ENCODE measurements at regions not wholly inside any gene's neighbourhood (a gene's known extent, or its start where the extent isn't known, plus 50 kb on each side); places are given as distances from the start of the nearest gene placed in this dataset.

DNA sequence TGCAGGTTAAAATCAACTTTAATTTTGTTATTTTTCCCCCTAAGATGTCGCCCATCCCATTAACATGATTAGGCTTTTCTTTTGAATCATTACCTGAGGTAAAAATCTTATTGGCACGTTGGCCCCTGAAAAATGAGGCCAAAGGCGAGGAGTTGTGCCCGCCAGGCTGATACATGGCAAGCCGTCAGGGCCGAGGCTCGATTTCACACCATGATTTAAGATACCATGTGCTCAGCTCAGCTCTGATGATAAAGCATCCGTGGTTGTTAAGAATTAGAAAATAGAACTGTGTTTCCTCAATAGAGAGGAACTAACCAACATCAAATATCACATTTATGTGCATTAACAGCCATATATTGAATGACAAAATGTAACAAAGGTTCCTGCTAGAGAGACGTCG, 972.9 kb upstream of the SOX9 start (continued):
- TF ChIP-seq, protein P1, sequence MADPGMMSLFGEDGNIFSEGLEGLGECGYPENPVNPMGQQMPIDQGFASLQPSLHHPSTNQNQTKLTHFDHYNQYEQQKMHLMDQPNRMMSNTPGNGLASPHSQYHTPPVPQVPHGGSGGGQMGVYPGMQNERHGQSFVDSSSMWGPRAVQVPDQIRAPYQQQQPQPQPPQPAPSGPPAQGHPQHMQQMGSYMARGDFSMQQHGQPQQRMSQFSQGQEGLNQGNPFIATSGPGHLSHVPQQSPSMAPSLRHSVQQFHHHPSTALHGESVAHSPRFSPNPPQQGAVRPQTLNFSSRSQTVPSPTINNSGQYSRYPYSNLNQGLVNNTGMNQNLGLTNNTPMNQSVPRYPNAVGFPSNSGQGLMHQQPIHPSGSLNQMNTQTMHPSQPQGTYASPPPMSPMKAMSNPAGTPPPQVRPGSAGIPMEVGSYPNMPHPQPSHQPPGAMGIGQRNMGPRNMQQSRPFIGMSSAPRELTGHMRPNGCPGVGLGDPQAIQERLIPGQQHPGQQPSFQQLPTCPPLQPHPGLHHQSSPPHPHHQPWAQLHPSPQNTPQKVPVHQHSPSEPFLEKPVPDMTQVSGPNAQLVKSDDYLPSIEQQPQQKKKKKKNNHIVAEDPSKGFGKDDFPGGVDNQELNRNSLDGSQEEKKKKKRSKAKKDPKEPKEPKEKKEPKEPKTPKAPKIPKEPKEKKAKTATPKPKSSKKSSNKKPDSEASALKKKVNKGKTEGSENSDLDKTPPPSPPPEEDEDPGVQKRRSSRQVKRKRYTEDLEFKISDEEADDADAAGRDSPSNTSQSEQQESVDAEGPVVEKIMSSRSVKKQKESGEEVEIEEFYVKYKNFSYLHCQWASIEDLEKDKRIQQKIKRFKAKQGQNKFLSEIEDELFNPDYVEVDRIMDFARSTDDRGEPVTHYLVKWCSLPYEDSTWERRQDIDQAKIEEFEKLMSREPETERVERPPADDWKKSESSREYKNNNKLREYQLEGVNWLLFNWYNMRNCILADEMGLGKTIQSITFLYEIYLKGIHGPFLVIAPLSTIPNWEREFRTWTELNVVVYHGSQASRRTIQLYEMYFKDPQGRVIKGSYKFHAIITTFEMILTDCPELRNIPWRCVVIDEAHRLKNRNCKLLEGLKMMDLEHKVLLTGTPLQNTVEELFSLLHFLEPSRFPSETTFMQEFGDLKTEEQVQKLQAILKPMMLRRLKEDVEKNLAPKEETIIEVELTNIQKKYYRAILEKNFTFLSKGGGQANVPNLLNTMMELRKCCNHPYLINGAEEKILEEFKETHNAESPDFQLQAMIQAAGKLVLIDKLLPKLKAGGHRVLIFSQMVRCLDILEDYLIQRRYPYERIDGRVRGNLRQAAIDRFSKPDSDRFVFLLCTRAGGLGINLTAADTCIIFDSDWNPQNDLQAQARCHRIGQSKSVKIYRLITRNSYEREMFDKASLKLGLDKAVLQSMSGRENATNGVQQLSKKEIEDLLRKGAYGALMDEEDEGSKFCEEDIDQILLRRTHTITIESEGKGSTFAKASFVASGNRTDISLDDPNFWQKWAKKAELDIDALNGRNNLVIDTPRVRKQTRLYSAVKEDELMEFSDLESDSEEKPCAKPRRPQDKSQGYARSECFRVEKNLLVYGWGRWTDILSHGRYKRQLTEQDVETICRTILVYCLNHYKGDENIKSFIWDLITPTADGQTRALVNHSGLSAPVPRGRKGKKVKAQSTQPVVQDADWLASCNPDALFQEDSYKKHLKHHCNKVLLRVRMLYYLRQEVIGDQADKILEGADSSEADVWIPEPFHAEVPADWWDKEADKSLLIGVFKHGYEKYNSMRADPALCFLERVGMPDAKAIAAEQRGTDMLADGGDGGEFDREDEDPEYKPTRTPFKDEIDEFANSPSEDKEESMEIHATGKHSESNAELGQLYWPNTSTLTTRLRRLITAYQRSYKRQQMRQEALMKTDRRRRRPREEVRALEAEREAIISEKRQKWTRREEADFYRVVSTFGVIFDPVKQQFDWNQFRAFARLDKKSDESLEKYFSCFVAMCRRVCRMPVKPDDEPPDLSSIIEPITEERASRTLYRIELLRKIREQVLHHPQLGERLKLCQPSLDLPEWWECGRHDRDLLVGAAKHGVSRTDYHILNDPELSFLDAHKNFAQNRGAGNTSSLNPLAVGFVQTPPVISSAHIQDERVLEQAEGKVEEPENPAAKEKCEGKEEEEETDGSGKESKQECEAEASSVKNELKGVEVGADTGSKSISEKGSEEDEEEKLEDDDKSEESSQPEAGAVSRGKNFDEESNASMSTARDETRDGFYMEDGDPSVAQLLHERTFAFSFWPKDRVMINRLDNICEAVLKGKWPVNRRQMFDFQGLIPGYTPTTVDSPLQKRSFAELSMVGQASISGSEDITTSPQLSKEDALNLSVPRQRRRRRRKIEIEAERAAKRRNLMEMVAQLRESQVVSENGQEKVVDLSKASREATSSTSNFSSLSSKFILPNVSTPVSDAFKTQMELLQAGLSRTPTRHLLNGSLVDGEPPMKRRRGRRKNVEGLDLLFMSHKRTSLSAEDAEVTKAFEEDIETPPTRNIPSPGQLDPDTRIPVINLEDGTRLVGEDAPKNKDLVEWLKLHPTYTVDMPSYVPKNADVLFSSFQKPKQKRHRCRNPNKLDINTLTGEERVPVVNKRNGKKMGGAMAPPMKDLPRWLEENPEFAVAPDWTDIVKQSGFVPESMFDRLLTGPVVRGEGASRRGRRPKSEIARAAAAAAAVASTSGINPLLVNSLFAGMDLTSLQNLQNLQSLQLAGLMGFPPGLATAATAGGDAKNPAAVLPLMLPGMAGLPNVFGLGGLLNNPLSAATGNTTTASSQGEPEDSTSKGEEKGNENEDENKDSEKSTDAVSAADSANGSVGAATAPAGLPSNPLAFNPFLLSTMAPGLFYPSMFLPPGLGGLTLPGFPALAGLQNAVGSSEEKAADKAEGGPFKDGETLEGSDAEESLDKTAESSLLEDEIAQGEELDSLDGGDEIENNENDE (IDR thresholded peaks at IDR 0.05; ENCODE audit: insufficient replicate concordance, low read length), result no peak
- TF ChIP-seq HDAC6 (IDR thresholded peaks at IDR 0.05; ENCODE audit: low read depth, low read length) (no peak), CBX8 (IDR thresholded peaks at IDR 0.05; ENCODE audit: borderline replicate concordance, low read depth, low read length) (no peak), MAFK (IDR thresholded peaks at IDR 0.05; ENCODE audit: low read depth, low read length) (no peak), TBP (IDR thresholded peaks at IDR 0.05; ENCODE audit: low read depth, low read length) (no peak), SUZ12 (IDR thresholded peaks at IDR 0.05; ENCODE audit: low read length) (no peak)
- TF ChIP-seq, protein P2, sequence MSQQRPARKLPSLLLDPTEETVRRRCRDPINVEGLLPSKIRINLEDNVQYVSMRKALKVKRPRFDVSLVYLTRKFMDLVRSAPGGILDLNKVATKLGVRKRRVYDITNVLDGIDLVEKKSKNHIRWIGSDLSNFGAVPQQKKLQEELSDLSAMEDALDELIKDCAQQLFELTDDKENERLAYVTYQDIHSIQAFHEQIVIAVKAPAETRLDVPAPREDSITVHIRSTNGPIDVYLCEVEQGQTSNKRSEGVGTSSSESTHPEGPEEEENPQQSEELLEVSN (IDR thresholded peaks at IDR 0.05), result no peak
- TF ChIP-seq, protein P3, sequence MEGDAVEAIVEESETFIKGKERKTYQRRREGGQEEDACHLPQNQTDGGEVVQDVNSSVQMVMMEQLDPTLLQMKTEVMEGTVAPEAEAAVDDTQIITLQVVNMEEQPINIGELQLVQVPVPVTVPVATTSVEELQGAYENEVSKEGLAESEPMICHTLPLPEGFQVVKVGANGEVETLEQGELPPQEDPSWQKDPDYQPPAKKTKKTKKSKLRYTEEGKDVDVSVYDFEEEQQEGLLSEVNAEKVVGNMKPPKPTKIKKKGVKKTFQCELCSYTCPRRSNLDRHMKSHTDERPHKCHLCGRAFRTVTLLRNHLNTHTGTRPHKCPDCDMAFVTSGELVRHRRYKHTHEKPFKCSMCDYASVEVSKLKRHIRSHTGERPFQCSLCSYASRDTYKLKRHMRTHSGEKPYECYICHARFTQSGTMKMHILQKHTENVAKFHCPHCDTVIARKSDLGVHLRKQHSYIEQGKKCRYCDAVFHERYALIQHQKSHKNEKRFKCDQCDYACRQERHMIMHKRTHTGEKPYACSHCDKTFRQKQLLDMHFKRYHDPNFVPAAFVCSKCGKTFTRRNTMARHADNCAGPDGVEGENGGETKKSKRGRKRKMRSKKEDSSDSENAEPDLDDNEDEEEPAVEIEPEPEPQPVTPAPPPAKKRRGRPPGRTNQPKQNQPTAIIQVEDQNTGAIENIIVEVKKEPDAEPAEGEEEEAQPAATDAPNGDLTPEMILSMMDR (IDR thresholded peaks at IDR 0.05; ENCODE audit: control extremely low read depth in 1 of 3, insufficient read depth in 1 of 3, low read depth in 1 of 3, low read length in 3 of 3), result no peak
